SK-N-MC (cell line): ENCODE measurements at regions not wholly inside any gene's neighbourhood (a gene's known extent, or its start where the extent isn't known, plus 50 kb on each side); places are given as distances from the start of the nearest gene placed in this dataset.

Source experiments
- EZH2 ChIP-seq: fragments of 200-600 bp; sonication (generic); IDR thresholded peaks from one replicate; pipeline ENCODE4 v1.6.1; 2017; ENCODE audit warnings: antibody characterized with exemption
- FOXP2 ChIP-seq: optimal IDR thresholded peaks from 2 replicates; pipeline ENCODE3; 2011; ENCODE audit warnings: mild to moderate bottlenecking, moderate library complexity; ENCODE audit not compliant: insufficient read depth; ENCODE audit errors: extremely low read length, control extremely low read depth
- POLR2AphosphoS5 ChIP-seq: IDR thresholded peaks from 2 replicates; pipeline ENCODE4 v1.6.1; 2012; ENCODE audit warnings: mild to moderate bottlenecking, low read depth, low read length, borderline replicate concordance

- TF ChIP-seq POLR2AphosphoS5 (no peak), EZH2 (no peak), FOXP2 (no peak)
Observed at GRCh38 chr1:47580451-47580995, 142.7 kb downstream of the FOXD2 start.
